Right cardiac atrium (tissue), 5 donors: ENCODE measurements at regions not wholly inside any gene's neighbourhood (a gene's known extent, or its start where the extent isn't known, plus 50 kb on each side); places are given as distances from the start of the nearest gene placed in this dataset.
A peak's percentile ranks its signal among the peaks of the same experiment; 100 is the strongest.

Experiments used
- ATAC-seq, 2 donors: fragments of 200-7000 bp; cut with Tn5 transposase; one replicate each; pipeline versions ENCODE4 v1.8.0 to v1.9.1; 2020; ENCODE audit warnings: moderate library complexity in 2 of 2, mild to moderate bottlenecking in 1 of 2
- DNase-seq, 3 donors: peaks; one replicate each; pipeline ENCODE4 v3.0.0-alpha.2; 2020
- H3K27ac ChIP-seq: one replicate; pipeline ENCODE4 v1.5.1; 2013; ENCODE audit warnings: mild to moderate bottlenecking, low read length, control low read depth, moderate library complexity
- H3K27me3 ChIP-seq: one replicate; pipeline ENCODE4 v1.6.1; 2013; ENCODE audit not compliant: control insufficient read depth, insufficient read depth
- H3K4me1 ChIP-seq: one replicate; pipeline ENCODE4 v1.6.1; 2013; ENCODE audit warnings: low read length; ENCODE audit not compliant: control insufficient read depth, insufficient read depth
- H3K4me3 ChIP-seq: one replicate; pipeline ENCODE4 v1.5.1; 2013; ENCODE audit warnings: low read length, control low read depth
- H3K9me3 ChIP-seq: one replicate; pipeline ENCODE4 v1.6.1; 2013; ENCODE audit warnings: low read length; ENCODE audit not compliant: control insufficient read depth
- WGBS: extraction: QIAGEN DNeasy Blood & Tissue Kit; methylation state at CpG from one replicate; pipeline ENCODE4 v1.1.7; 2013; 5-methylcytosine and 5-hydroxymethylcytosine counted together
- intact Hi-C, 4 donors: fragments of 100-400 bp; cut with DNase I; formaldehyde crosslinking; loops; one replicate each; pipeline versions ENCODE4 v1.11.0 to v1.14.0; 2022 to 2023
- donor health status: healthy with polysubstance abuse.
- donor health status: DM: no; HTN: yes; CAD: no.
- donor health status: DM: no; HTN: no; CAD: no.
- donor health status: DM: no; HTN: yes; CAD: no; lungs with severe emphysema.
- donor health status: DM: yes; HTN: yes; CAD: no.

- H3K4me1 ChIP-seq = peaks cover 7% of the 10 kb centered on the region
- DNase-seq (no peak), ATAC-seq (no peak)
- H3K27ac ChIP-seq = no peak overlapping the region
- 53% methylated on average over 1 of the region's 1 CpG for WGBS
- no peak overlapping the region for H3K4me3 ChIP-seq
- intact Hi-C loops = no loop called here
- no peaks in the 10 kb centered on the region for H3K9me3 ChIP-seq
- no peaks in the 10 kb centered on the region for H3K27me3 ChIP-seq
Measured at GRCh38 chr16:27685807-27686206, 135.9 kb downstream of the KATNIP start.

GRCh38 chr16:27686926-27687325 lies 137.0 kb downstream of the KATNIP start:
- intact Hi-C loops = no loop called here
- ATAC-seq (no peak), DNase-seq (no peak)
- H3K27ac ChIP-seq = peak overlapping the region; percentile 35
- H3K27me3 ChIP-seq = no peaks in the 10 kb centered on the region
- WGBS = 65% methylated on average over 3 of the region's 3 CpGs
- no peaks in the 10 kb centered on the region for H3K9me3 ChIP-seq
- peaks cover 7% of the 10 kb centered on the region for H3K4me1 ChIP-seq
- no peak overlapping the region for H3K4me3 ChIP-seq

GRCh38 chr16:27687605-27688004 lies 137.7 kb downstream of the KATNIP start:
- H3K27me3 ChIP-seq = no peaks in the 10 kb centered on the region
- intact Hi-C loops = no loop called here
- 66% methylated on average over 2 of the region's 2 CpGs for WGBS
- H3K9me3 ChIP-seq = no peaks in the 10 kb centered on the region
- DNase-seq (no peak), ATAC-seq (peak; percentile 74 to 76)
- H3K4me3 ChIP-seq = no peak overlapping the region
- H3K27ac ChIP-seq = peak overlapping the region; percentile 83
- H3K4me1 ChIP-seq = peaks cover 7% of the 10 kb centered on the region

- H3K9me3 ChIP-seq = no peaks in the 10 kb centered on the region
- DNase-seq (no peak), ATAC-seq (peak; percentile 21 to 27)
- intact Hi-C loops = loop anchor here in 1 of 4 donors (10.0 kb wide), 1 partner anchor 65 kb away; no protein-coding TSS in a partner anchor
- H3K27me3 ChIP-seq = no peaks in the 10 kb centered on the region
- 90% methylated on average over 5 of the region's 5 CpGs for WGBS
- peaks cover 7% of the 10 kb centered on the region for H3K4me1 ChIP-seq
- no peak overlapping the region for H3K4me3 ChIP-seq
- H3K27ac ChIP-seq = peak overlapping the region; percentile 57
Measured at GRCh38 chr16:27689711-27690110, 139.8 kb downstream of the KATNIP start.

- H3K4me3 ChIP-seq = no peak overlapping the region
- H3K27me3 ChIP-seq = no peaks in the 10 kb centered on the region
- H3K9me3 ChIP-seq = no peaks in the 10 kb centered on the region
- intact Hi-C loops = loop anchor here in 1 of 4 donors (10.0 kb wide), 1 partner anchor 64 kb away; no protein-coding TSS in a partner anchor
- 35% methylated on average over 3 of the region's 3 CpGs for WGBS
- H3K4me1 ChIP-seq = peaks cover 7% of the 10 kb centered on the region
- DNase-seq (peak in 1 of 3 donors; percentile 59), ATAC-seq (no peak)
- H3K27ac ChIP-seq = no peak overlapping the region
Measured at GRCh38 chr16:27690608-27691007, 140.7 kb downstream of the KATNIP start.

- H3K27me3 ChIP-seq = no peaks in the 10 kb centered on the region
- H3K27ac ChIP-seq = no peak overlapping the region
- peaks cover 7% of the 10 kb centered on the region for H3K4me1 ChIP-seq
- ATAC-seq (peak in 1 of 2 donors; percentile 36), DNase-seq (no peak)
- 76% methylated on average over 4 of the region's 4 CpGs for WGBS
- H3K4me3 ChIP-seq = no peak overlapping the region
- intact Hi-C loops = loop anchor here in 1 of 4 donors (10.0 kb wide), 1 partner anchor 63 kb away; no protein-coding TSS in a partner anchor
- no peaks in the 10 kb centered on the region for H3K9me3 ChIP-seq
Measured at GRCh38 chr16:27691721-27692120, 141.8 kb downstream of the KATNIP start.

GRCh38 chr16:27692576-27692975 lies 142.6 kb downstream of the KATNIP start:
- peaks cover 7% of the 10 kb centered on the region for H3K4me1 ChIP-seq
- intact Hi-C loops = loop anchor here in 1 of 4 donors (10.0 kb wide), 1 partner anchor 62 kb away; no protein-coding TSS in a partner anchor
- H3K4me3 ChIP-seq = no peak overlapping the region
- DNase-seq = no peak
- H3K9me3 ChIP-seq = no peaks in the 10 kb centered on the region
- WGBS = 96% methylated on average over 10 of the region's 10 CpGs
- no peaks in the 10 kb centered on the region for H3K27me3 ChIP-seq
- ATAC-seq = no peak
- H3K27ac ChIP-seq = no peak overlapping the region

GRCh38 chr16:27695161-27695560 lies 145.2 kb downstream of the KATNIP start:
- no peaks in the 10 kb centered on the region for H3K9me3 ChIP-seq
- intact Hi-C loops = loop anchor here in 1 of 4 donors (10.0 kb wide), 1 partner anchor 60 kb away; no protein-coding TSS in a partner anchor
- ATAC-seq (no peak), DNase-seq (no peak)
- H3K4me1 ChIP-seq = peaks cover 5% of the 10 kb centered on the region
- no peak overlapping the region for H3K27ac ChIP-seq
- 95% methylated on average over 7 of the region's 7 CpGs for WGBS
- no peaks in the 10 kb centered on the region for H3K27me3 ChIP-seq
- no peak overlapping the region for H3K4me3 ChIP-seq

GRCh38 chr16:27698266-27698665 lies 148.3 kb downstream of the KATNIP start:
- DNase-seq (peak in 1 of 3 donors; percentile 57), ATAC-seq (no peak)
- Histone ChIP-seq H3K4me3 (no peak overlapping the region), H3K4me1 (peaks cover 4% of the 10 kb centered on the region), H3K27ac (no peak overlapping the region), H3K9me3 (no peaks in the 10 kb centered on the region), H3K27me3 (no peaks in the 10 kb centered on the region)
- intact Hi-C loops = loop anchor here in 1 of 4 donors (10.0 kb wide), 1 partner anchor 57 kb away; no protein-coding TSS in a partner anchor
- WGBS = 67% methylated on average over 14 of the region's 14 CpGs

GRCh38 chr16:27698746-27699145 lies 148.8 kb downstream of the KATNIP start:
- H3K4me1 ChIP-seq = peaks cover 4% of the 10 kb centered on the region
- H3K27ac ChIP-seq = no peak overlapping the region
- DNase-seq = no peak
- H3K27me3 ChIP-seq = no peaks in the 10 kb centered on the region
- ATAC-seq = no peak
- 96% methylated on average over 8 of the region's 8 CpGs for WGBS
- intact Hi-C loops = loop anchor here in 1 of 4 donors (10.0 kb wide), 1 partner anchor 56 kb away; no protein-coding TSS in a partner anchor
- no peak overlapping the region for H3K4me3 ChIP-seq
- H3K9me3 ChIP-seq = no peaks in the 10 kb centered on the region

- ATAC-seq (no peak), DNase-seq (no peak)
- Histone ChIP-seq H3K4me1 (peaks cover 4% of the 10 kb centered on the region), H3K27ac (no peak overlapping the region), H3K9me3 (no peaks in the 10 kb centered on the region), H3K4me3 (no peak overlapping the region), H3K27me3 (no peaks in the 10 kb centered on the region)
- intact Hi-C loops = loop anchor here in 1 of 4 donors (10.0 kb wide), 1 partner anchor 55 kb away; no protein-coding TSS in a partner anchor
- WGBS = 96% methylated on average over 7 of the region's 7 CpGs
Measured at GRCh38 chr16:27699540-27699939, 149.6 kb downstream of the KATNIP start.
